ENCODE measurements at regions not wholly inside any gene's neighbourhood (a gene's known extent, or its start where the extent isn't known, plus 50 kb on each side); places are given as distances from the start of the nearest gene placed in this dataset.
"Not testable (repeated sequence)": the region's sequence is repeated elsewhere in the genome, so short reads cannot be mapped to it uniquely, and the experiment has no call there.

- WGBS (ENCODE audit: missing lambda C conversion rate): 74% methylated on average over 15 of the region's 33 CpGs
- DNase-seq (ENCODE audit: low read depth in 1 of 2, low spot score in 1 of 2); CTCF ChIA-PET; FAIRE-seq; H3K4me1 ChIP-seq; H3K4me3 ChIP-seq; POLR2A ChIA-PET; H3K4me2 ChIP-seq; H3K9me3 ChIP-seq; ATAC-seq; H3K27ac ChIP-seq: not testable (repeated sequence)
These were observed 249.9 kb upstream of the ZNF722 start for GRCh38 chr7:63748571-63749302.

- WGBS (ENCODE audit: missing lambda C conversion rate): no CpG with 5 or more reads among the region's 18 CpGs
- H3K4me2 ChIP-seq; H3K4me1 ChIP-seq; CTCF ChIA-PET; FAIRE-seq; H3K9me3 ChIP-seq; H3K4me3 ChIP-seq; ATAC-seq; DNase-seq (ENCODE audit: low read depth in 1 of 2, low spot score in 1 of 2); POLR2A ChIA-PET; H3K27ac ChIP-seq: not testable (repeated sequence)
These were observed 246.2 kb upstream of the ZNF722 start for GRCh38 chr7:63752446-63752845.

- H3K27ac ChIP-seq; H3K9me3 ChIP-seq; CTCF ChIA-PET; H3K4me2 ChIP-seq; H3K4me3 ChIP-seq; FAIRE-seq; ATAC-seq; DNase-seq (ENCODE audit: low read depth in 1 of 2, low spot score in 1 of 2); H3K4me1 ChIP-seq; POLR2A ChIA-PET: not testable (repeated sequence)
- 67% methylated on average over 5 of the region's 22 CpGs for WGBS (ENCODE audit: missing lambda C conversion rate)
These were observed 245.5 kb upstream of the ZNF722 start for GRCh38 chr7:63753160-63753559.

GRCh38 chr7:63760202-63760601, 238.4 kb upstream of the ZNF722 start:
- H3K9me3 ChIP-seq; DNase-seq (ENCODE audit: low read depth in 1 of 2, low spot score in 1 of 2); FAIRE-seq; CTCF ChIA-PET; POLR2A ChIA-PET; H3K4me1 ChIP-seq; H3K27ac ChIP-seq; H3K4me2 ChIP-seq; H3K4me3 ChIP-seq; ATAC-seq: not testable (repeated sequence)
- no CpG with 5 or more reads among the region's 29 CpGs for WGBS (ENCODE audit: missing lambda C conversion rate)

GRCh38 chr7:63765541-63765940, 233.1 kb upstream of the ZNF722 start:
- POLR2A ChIA-PET; H3K4me3 ChIP-seq; H3K9me3 ChIP-seq; H3K27ac ChIP-seq; FAIRE-seq; H3K4me1 ChIP-seq; H3K4me2 ChIP-seq; CTCF ChIA-PET; DNase-seq (ENCODE audit: low read depth in 1 of 2, low spot score in 1 of 2); ATAC-seq: not testable (repeated sequence)
- 14% methylated on average over 11 of the region's 13 CpGs for WGBS (ENCODE audit: missing lambda C conversion rate)

- H3K9me3 ChIP-seq; DNase-seq (ENCODE audit: low read depth in 1 of 2, low spot score in 1 of 2); ATAC-seq; H3K27ac ChIP-seq; CTCF ChIA-PET; H3K4me1 ChIP-seq; POLR2A ChIA-PET; H3K4me2 ChIP-seq; FAIRE-seq; H3K4me3 ChIP-seq: not testable (repeated sequence)
- WGBS (ENCODE audit: missing lambda C conversion rate): 70% methylated on average over 2 of the region's 23 CpGs
These were observed 232.5 kb upstream of the ZNF722 start for GRCh38 chr7:63766197-63766596.

GRCh38 chr7:63770162-63770561, 228.5 kb upstream of the ZNF722 start:
- 20% methylated on average over 7 of the region's 10 CpGs for WGBS (ENCODE audit: missing lambda C conversion rate)
- CTCF ChIA-PET: interaction anchor here (0.6 kb wide), 1 partner anchor 76 kb away, joined by 4 read pairs; no protein-coding TSS in a partner anchor
- H3K4me1 ChIP-seq; POLR2A ChIA-PET; H3K4me2 ChIP-seq; H3K9me3 ChIP-seq; ATAC-seq; H3K4me3 ChIP-seq; H3K27ac ChIP-seq; DNase-seq (ENCODE audit: low read depth in 1 of 2, low spot score in 1 of 2); FAIRE-seq: not testable (repeated sequence)

GRCh38 chr7:63771389-63772085, 227.1 kb upstream of the ZNF722 start:
- FAIRE-seq; POLR2A ChIA-PET; H3K4me3 ChIP-seq; H3K27ac ChIP-seq; ATAC-seq; H3K4me1 ChIP-seq; CTCF ChIA-PET; DNase-seq (ENCODE audit: low read depth in 1 of 2, low spot score in 1 of 2); H3K9me3 ChIP-seq; H3K4me2 ChIP-seq: not testable (repeated sequence)
- WGBS (ENCODE audit: missing lambda C conversion rate): 34% methylated on average over 17 of the region's 26 CpGs
